ENCODE measurements at regions not wholly inside any gene's neighbourhood (a gene's known extent, or its start where the extent isn't known, plus 50 kb on each side); places are given as distances from the start of the nearest gene placed in this dataset.

DNA sequence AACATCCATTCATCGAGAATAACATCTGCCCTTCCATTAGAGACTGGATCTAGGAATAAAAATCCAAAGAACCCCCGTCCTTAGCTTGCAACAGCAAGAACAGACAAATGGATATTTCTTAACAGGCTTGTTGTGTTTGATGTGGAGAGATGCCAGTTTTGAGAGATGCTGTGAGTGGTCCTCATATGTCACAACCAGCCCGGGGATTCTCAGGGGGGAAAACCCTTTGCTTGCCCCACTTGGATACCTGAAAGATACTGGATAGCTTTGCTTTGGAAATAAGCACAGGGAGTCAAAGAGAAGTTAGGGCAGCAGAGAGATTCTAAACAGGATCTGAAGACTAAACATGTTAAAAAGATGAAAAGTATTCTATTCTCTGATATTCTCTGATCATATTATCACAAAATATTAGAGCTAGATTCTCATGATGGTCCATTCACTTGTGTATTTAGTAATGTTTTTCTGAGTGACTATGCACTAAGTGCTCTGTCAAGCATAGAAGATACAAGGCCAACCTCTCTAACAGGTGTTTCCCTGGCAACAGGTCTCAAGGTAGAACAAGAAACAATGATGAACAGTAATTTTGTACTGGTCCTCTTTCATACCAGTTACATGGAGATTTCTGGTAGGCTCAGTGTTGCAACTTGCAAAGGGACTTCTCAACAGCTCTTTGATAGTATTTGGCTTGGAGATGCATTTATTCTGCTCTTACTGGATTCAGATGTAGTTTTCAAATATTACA is 348.2 kb downstream of the MYCN start:
- no peak for DNase-seq

DNA sequence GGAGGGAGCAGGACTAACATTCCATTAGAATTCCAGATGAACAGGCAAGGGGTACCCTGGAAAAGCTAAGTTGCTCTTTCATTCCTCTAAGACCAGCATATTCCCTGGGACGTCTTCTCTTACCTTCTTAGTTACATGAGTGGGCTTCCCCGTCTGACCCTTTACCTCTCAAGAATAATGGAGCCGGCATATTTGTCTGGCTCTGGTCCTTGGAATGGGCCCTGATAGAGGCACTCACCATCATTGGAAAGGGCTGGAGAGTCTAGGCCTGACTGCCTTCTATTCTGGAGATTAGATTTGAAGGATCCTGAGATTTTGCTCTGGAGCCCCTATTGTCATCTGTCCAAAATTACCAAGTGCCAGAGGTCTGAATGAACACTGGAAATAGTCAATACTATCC is 347.5 kb downstream of the MYCN start:
- DNase-seq: no peak

- no peak for DNase-seq
Measured at GRCh38 chr2:16287281-16287680, 346.9 kb downstream of the MYCN start.

GRCh38 chr2:16285813-16286510 is 345.6 kb downstream of the MYCN start:
- DNase-seq: no peak

- DNase-seq: no peak
Measured at GRCh38 chr2:16284941-16285625, 344.7 kb downstream of the MYCN start.

- DNase-seq: no peak
Measured at GRCh38 chr2:16283071-16283850, 342.9 kb downstream of the MYCN start.

GRCh38 chr2:16282511-16282910 is 342.2 kb downstream of the MYCN start:
- DNase-seq: no peak

- no peak for DNase-seq
Measured at GRCh38 chr2:16281451-16282335, 341.3 kb downstream of the MYCN start.

DNA sequence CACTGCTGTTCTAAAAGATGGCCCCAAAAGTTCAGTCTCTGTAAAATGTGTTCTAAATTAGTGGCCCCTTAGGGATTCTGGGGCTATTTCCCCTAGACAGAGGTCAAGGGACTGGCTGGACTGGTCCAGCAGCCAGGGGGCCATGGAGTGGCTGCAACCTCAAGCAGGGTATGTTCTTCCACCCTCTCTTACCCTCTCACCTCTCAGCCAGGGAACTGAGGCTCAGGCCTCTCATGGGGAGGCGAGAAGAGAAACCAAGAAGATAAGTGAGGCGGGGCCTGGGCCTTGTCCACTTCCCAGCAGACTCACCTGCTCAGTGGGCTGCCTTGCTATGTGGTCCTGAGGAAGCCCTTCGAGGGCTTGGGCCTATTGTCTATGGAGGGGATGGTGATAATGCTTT is 339.7 kb downstream of the MYCN start:
- no peak for DNase-seq

DNA sequence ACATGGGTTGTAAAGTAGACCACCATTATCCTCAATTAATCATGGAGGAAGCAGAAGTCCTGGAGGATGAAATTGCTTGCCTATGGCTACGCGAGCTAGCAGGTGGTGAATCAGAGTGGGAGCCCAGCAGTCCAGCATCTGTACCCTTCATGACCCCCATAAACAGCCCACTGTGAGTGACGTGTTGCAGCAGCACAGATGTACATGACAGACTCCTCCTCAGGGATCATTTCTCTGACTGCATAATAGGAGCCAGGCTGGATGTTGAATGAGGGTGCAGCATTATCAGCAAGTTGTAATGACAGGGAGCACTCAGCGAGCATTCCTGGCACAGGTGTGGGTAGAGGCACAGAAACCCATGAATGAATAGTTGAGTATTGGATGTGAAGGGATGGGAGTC is 339.3 kb downstream of the MYCN start:
- no peak for DNase-seq

GRCh38 chr2:16279201-16279570 is 338.8 kb downstream of the MYCN start:
- DNase-seq: no peak

- no peak for DNase-seq
Measured at GRCh38 chr2:16278421-16279200, 338.3 kb downstream of the MYCN start.

DNA sequence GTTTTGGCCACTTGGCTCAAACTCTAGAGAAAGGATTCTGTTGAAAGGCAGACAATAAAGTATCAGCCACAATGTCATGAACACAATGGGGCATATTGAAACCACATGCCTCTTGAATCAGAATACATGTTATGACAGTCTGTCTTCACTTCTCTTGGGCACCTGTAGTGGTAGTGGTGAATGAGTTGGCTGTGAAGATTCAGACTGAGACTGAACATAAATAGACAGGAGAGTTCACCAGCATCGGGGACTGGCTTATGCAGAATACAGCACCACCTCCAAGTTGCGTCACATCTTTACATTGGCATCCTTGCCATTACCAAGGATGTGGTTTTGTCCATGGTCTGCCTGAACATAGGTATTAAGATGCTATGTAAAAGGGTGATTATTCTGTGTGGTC is 336.8 kb downstream of the MYCN start:
- DNase-seq: no peak

GRCh38 chr2:16275661-16276060 is 335.3 kb downstream of the MYCN start:
- DNase-seq: no peak

DNA sequence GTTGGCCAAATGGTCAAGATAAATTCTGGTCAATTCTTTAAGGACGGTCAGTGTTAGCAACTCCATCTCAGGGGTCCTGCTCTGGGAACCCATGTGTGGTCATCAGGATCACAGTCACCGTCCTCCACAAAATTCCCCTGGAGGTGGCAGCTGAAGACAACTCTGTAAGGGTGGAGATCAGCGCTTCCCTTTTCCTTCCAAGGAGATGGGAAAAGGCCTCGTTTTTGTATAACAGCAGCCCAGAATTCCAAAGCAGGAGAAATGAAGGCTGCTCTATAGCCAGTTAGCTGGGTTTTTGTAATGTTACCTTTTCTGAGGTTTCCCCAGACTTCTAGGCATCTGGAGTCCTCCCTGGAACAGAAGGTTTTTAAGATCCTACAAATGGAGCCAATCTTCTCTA is 334.8 kb downstream of the MYCN start:
- no peak for DNase-seq

GRCh38 chr2:16273111-16273510 is 332.8 kb downstream of the MYCN start:
- DNase-seq: no peak

DNA sequence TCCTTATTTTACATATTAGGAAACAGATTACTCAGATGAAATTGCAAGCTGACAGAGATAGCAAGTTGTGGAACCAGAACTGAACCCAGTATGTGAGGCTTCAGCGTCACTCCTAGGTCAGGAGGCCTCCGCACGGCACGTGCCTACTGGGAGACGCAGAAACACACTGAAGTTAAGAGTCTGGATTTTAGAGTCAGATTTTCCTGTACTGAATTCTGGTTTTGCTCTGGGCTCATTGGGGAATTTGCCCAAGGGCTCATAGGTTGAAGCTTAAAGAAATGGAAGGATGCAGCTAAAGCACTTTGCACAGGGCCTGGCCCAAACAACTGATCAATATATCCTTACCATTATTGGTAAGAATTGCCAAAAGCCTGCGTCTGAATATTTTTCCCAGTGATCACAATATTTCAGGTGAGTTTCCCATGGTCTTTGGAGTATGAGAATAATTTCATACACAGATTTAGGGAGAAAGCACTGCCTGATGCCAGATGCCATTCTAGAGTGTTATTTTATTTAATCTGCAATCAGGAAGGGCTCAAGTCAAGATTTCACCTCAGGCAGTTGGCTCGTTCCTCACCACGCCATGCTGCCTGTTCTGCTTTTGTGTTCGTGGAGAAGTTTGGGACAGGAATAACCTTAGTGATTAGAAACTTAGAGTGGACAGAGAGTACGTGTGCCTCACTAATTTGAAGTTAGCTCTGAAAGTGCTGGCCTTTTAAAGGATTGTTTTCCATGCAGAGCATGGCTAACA is 331.9 kb downstream of the MYCN start:
- no peak for DNase-seq

GRCh38 chr2:16271231-16271896 is 331.0 kb downstream of the MYCN start:
- no peak for DNase-seq

DNA sequence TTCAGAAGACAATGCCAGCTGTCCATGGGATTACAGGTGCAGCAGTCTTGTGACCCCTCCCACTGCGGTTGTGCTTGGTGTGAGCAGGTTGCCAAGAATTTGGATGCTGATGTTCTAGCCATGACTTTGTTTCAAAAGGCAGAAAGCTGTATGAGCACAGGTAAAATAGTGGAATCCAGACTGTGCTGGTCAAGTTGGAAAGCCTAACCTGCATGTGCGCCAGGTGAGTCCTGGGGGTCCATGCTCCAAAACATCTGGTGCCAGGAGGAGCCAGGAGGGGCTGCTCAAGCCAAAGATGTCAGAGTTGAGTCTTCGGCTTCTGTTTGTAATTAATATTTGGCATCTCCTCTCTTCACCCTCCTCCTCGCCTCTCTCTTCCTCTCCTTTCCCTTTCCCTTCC is 330.1 kb downstream of the MYCN start:
- no peak for DNase-seq
